ENCODE measurements at regions not wholly inside any gene's neighbourhood (a gene's known extent, or its start where the extent isn't known, plus 50 kb on each side); places are given as distances from the start of the nearest gene placed in this dataset.

GRCh38 chr12:75790219-75790618, 241.4 kb downstream of the PHLDA1 start:
- no peak for TF ChIP-seq BHLHE40 (IDR thresholded peaks at IDR 0.05; ENCODE audit: borderline replicate concordance)
- TF ChIP-seq FOXK2 (IDR thresholded peaks at IDR 0.05), result no peak
- no peak for TF ChIP-seq SP1 (IDR thresholded peaks at IDR 0.05)
